ENCODE measurements at regions not wholly inside any gene's neighbourhood (a gene's known extent, or its start where the extent isn't known, plus 50 kb on each side); places are given as distances from the start of the nearest gene placed in this dataset.

DNA sequence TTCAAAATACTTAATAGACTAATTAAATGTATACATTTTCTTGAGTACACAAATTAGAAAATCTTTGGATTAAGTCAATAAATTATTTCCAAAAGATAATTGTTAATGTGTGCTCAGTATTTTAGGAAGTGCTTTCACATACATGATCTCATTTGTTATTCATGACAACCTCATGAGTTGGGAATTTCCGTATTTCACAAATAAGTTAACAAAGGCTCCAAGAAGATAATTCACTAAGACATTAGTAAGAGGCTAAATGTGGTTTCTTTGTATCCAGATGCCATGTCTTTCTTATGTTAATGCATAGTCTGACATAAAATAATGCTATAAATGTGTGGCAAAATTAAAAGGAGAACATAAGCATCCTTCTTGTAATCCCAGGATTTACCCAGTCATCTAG lies 79.5 kb upstream of the TCF21 start:
- no peak overlapping the region for H3K27ac ChIP-seq (ENCODE audit: extremely low read depth, low read depth, low read length)
- H2AFZ ChIP-seq (ENCODE audit: low read depth, low read length), result no peak overlapping the region
- in situ Hi-C loops (cut with MboI), result no loop called here
- no peak for DNase-seq (ENCODE audit: extremely low read depth in 1 of 4, low spot score in 3 of 4)
- no TSS peak for BruUV-seq (replicated peaks)
- H3K9ac ChIP-seq (ENCODE audit: insufficient read depth in 1 of 2, low read depth in 2 of 2, low read length in 2 of 2), result no peak overlapping the region
- H3K4me1 ChIP-seq (replicated peaks in 1 of 2; ENCODE audit: control insufficient read depth in 2 of 2, insufficient read depth in 2 of 2, low read length in 2 of 2), result peaks cover 0 to 5% of the 10 kb centered on the region in 2 experiments; a peak in 1 of 5 replicates
- no peak for ATAC-seq
- no peak overlapping the region for H3K4me3 ChIP-seq
- FAIRE-seq, result no peak
- H3K27me3 ChIP-seq (ENCODE audit: control insufficient read depth in 2 of 2, insufficient read depth in 2 of 2, low read length in 2 of 2), result no peaks in the 10 kb centered on the region
- ChIA-PET CTCF (ENCODE audit: low intra/inter-chr PET ratio) (no interaction called here), POLR2A (no interaction called here)
- H3K9me1 ChIP-seq (ENCODE audit: control insufficient read depth, insufficient read depth, low read length), result no peaks in the 10 kb centered on the region
- no peaks in the 10 kb centered on the region for H3K36me3 ChIP-seq (ENCODE audit: control insufficient read depth, insufficient read depth, low read length)
- intact Hi-C loops (cut with micrococcal nuclease), result no loop called here
- no peaks in the 10 kb centered on the region for H3K9me3 ChIP-seq (replicated peaks; ENCODE audit: control insufficient read depth, insufficient read depth, low read depth, low read length)
- no peaks in the 10 kb centered on the region for H4K20me1 ChIP-seq (replicated peaks; ENCODE audit: control insufficient read depth, insufficient read depth, low read length)
- no peaks in the 10 kb centered on the region for H3K79me2 ChIP-seq (ENCODE audit: control insufficient read depth, insufficient read depth, low read length)
- 0% methylated on average over 1 of the region's 1 CpG for WGBS (ENCODE audit: insufficient coverage, low coverage, missing lambda C conversion rate)
- H3K4me2 ChIP-seq (ENCODE audit: insufficient read depth, low read length), result no peak overlapping the region
- no peak for TF ChIP-seq MCM3 (IDR thresholded peaks at IDR 0.05)
- TF ChIP-seq, protein P1, sequence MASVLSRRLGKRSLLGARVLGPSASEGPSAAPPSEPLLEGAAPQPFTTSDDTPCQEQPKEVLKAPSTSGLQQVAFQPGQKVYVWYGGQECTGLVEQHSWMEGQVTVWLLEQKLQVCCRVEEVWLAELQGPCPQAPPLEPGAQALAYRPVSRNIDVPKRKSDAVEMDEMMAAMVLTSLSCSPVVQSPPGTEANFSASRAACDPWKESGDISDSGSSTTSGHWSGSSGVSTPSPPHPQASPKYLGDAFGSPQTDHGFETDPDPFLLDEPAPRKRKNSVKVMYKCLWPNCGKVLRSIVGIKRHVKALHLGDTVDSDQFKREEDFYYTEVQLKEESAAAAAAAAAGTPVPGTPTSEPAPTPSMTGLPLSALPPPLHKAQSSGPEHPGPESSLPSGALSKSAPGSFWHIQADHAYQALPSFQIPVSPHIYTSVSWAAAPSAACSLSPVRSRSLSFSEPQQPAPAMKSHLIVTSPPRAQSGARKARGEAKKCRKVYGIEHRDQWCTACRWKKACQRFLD (CRISPR knock-in tag; IDR thresholded peaks at IDR 0.05), result no peak
- TF ChIP-seq GABPB2 (CRISPR knock-in tag; conservative IDR thresholded peaks at IDR 0.05), result no peak
- TF ChIP-seq ZNF444 (CRISPR knock-in tag; IDR thresholded peaks at IDR 0.05), result no peak
- no peak for TF ChIP-seq KAT2B (IDR thresholded peaks at IDR 0.05; ENCODE audit: low read depth, low read length)
- no peak for TF ChIP-seq IRF2 (CRISPR knock-in tag; IDR thresholded peaks at IDR 0.05)
- no peak for TF ChIP-seq ETV5 (CRISPR knock-in tag; IDR thresholded peaks at IDR 0.05; ENCODE audit: low read depth)
- TF ChIP-seq, protein P2, sequence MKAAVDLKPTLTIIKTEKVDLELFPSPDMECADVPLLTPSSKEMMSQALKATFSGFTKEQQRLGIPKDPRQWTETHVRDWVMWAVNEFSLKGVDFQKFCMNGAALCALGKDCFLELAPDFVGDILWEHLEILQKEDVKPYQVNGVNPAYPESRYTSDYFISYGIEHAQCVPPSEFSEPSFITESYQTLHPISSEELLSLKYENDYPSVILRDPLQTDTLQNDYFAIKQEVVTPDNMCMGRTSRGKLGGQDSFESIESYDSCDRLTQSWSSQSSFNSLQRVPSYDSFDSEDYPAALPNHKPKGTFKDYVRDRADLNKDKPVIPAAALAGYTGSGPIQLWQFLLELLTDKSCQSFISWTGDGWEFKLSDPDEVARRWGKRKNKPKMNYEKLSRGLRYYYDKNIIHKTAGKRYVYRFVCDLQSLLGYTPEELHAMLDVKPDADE (conservative IDR thresholded peaks at IDR 0.05; ENCODE audit: control insufficient read depth, low read depth, low read length), result no peak
- TF ChIP-seq NFIC (IDR thresholded peaks at IDR 0.05), result no peak

Data from K562 (cell line).